ENCODE measurements at regions not wholly inside any gene's neighbourhood (a gene's known extent, or its start where the extent isn't known, plus 50 kb on each side); places are given as distances from the start of the nearest gene placed in this dataset.
"Not testable (repeated sequence)": the region's sequence is repeated elsewhere in the genome, so short reads cannot be mapped to it uniquely, and the experiment has no call there.

DNA sequence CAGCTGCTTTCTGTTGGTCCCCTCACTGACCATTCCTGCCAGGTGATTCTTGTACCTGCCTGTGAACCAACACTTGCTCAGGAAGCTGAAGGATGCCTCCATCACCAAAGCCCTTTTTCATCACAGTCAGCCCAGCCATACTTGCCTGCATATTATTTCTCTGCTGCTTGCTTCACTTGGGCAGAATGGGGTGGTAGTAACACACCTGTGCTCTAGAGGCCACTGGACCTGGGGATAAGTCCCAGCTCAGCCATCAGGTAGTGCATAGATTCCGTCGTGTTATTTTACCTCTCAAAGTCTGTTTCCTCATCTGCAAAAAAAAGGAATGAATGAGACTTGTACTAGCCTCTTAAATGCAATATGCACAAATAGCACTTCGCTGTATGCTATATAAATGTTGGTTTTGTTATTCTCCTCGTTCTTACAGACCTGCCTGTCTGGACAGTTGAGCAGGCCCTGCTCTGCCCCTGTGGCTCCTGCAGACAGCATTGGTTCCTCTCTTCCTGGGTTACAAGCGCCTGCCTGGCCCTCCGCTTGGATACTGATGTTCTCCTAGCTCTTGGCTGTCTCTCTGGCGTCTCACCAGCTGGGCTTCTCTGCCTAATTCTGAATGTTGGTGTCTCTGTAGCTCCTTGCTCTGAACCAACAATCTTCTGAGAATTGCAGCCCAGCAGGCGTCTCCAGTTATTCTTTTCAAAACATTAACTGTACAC lies 151.8 kb downstream of the UNC5CL start:
- DNase-seq (ENCODE audit: low read depth in 1 of 2, low spot score in 1 of 2) = no peak

GRCh38 chr6:40885139-40885774 lies 153.8 kb downstream of the UNC5CL start:
- no peak for DNase-seq (ENCODE audit: low read depth in 1 of 2, low spot score in 1 of 2)

- no peak for DNase-seq (ENCODE audit: low read depth in 1 of 2, low spot score in 1 of 2)
These were observed 156.6 kb downstream of the UNC5CL start for GRCh38 chr6:40882323-40882997.

DNA sequence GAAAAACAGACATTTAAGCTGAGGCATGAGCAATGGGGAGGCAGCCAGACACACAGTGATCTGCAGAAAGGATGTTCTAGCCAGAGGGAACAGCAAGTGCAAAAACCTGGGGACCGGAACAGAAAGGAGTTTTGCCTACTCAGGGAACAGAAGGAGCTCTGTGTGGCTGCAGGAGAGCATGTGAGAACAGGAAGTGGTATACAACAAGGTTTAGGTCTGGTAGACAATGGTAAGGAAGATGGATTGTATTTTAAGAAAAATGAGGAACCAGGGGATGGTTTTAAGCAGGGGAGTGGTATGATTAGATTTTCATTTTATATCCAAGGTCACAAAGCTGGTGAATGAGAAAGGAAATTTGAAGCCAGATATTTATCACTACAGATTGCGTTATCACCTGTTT lies 157.5 kb downstream of the UNC5CL start:
- DNase-seq (ENCODE audit: low read depth in 1 of 2, low spot score in 1 of 2) = no peak

- DNase-seq (ENCODE audit: low read depth in 1 of 2, low spot score in 1 of 2) = no peak
These were observed 158.1 kb downstream of the UNC5CL start for GRCh38 chr6:40880906-40881305.

DNA sequence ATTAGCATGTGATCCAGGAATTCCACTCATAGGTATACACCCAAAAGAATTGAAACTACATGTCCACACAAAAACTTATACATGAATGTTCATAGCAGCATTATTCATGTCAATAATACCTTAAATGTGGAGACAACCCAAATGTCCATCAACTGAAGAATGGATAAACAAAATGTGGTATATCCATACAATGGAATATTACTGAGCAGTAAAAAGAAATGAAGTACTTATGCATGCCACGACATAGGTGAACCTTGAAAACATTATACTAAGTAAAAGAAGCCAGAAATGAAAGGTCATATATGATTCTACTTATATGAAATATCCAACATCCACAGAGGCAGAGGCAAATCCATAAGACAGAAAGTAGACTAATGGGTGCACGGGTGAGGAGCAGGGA lies 159.9 kb downstream of the UNC5CL start:
- no peak for DNase-seq (ENCODE audit: low read depth in 1 of 2, low spot score in 1 of 2)

GRCh38 chr6:40877362-40877761 lies 161.7 kb downstream of the UNC5CL start:
- DNase-seq (ENCODE audit: low read depth in 1 of 2, low spot score in 1 of 2) = no peak

DNA sequence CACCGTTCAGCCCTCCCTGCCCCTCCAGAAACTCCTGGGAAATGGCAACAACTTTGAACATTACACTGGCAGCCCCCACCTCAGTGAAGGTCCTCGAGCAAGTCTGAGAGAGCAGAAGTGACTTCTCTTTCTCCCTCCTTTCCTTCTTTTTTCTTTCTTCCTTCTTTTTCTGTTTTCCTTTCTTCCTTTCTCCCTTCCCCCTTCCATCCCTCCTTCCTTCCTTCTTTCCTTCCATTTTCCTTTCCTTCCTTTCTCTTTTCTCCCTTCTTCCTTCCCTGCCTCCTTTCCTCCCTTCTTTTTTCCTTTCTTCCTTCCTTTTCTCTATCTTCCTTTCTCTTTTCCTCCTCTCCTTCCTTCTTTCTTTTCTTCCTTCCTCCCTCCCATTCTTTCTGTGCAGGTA lies 162.7 kb downstream of the UNC5CL start:
- DNase-seq (ENCODE audit: low read depth in 1 of 2, low spot score in 1 of 2) = no peak

- no peak for DNase-seq (ENCODE audit: low read depth in 1 of 2, low spot score in 1 of 2)
These were observed 164.5 kb downstream of the UNC5CL start for GRCh38 chr6:40874495-40874894.

DNA sequence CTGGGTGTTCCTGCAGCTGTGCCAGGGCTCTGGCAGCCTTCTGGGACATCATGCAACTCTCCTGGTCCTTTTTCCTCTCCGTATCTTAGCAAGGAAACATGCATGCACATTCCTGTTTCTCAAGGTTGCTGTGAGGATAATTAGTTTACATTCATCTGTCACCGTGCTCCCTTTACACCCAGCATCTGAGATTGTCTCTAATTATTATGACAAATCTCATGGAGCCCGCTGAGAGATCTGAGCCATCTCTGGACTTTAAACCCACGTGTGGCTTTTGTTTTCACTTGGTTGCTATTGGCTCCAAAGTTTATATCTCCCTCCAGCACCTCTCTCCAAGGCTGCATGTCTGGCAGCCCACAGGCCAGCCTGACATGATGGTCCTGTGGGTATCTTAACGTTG lies 167.6 kb downstream of the UNC5CL start:
- DNase-seq (ENCODE audit: low read depth in 1 of 2, low spot score in 1 of 2) = no peak

GRCh38 chr6:40868089-40868865 lies 170.7 kb downstream of the UNC5CL start:
- DNase-seq (ENCODE audit: low read depth in 1 of 2, low spot score in 1 of 2) = not testable (repeated sequence)

DNA sequence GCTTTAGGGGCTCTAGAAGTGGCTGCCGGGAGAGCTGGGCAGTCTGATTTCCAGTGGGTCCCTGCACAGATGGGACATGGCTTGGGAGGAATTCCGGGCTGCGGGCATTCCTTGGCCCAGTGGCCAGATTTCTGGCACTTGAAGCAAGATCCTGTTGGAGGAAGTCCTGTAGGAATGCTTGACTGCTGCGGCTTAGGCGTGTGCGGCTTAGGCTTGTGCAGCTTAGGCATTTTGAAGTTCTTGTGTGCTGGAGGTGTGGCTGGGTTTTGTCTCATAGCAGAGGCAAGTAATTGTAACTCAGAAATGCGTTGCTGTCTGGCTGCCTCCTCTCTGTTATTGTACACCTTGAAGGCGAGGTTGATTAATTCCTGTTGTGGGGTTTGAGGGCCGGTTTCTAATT lies 171.5 kb downstream of the UNC5CL start:
- DNase-seq (ENCODE audit: low read depth in 1 of 2, low spot score in 1 of 2) = not testable (repeated sequence)

GRCh38 chr6:40865259-40865658 lies 173.8 kb downstream of the UNC5CL start:
- DNase-seq (ENCODE audit: low read depth in 1 of 2, low spot score in 1 of 2) = not testable (repeated sequence)

GRCh38 chr6:40860443-40860842 lies 178.6 kb downstream of the UNC5CL start:
- no peak for DNase-seq (ENCODE audit: low read depth in 1 of 2, low spot score in 1 of 2)

GRCh38 chr6:40856271-40856670 lies 182.8 kb downstream of the UNC5CL start:
- no peak for DNase-seq (ENCODE audit: low read depth in 1 of 2, low spot score in 1 of 2)

DNA sequence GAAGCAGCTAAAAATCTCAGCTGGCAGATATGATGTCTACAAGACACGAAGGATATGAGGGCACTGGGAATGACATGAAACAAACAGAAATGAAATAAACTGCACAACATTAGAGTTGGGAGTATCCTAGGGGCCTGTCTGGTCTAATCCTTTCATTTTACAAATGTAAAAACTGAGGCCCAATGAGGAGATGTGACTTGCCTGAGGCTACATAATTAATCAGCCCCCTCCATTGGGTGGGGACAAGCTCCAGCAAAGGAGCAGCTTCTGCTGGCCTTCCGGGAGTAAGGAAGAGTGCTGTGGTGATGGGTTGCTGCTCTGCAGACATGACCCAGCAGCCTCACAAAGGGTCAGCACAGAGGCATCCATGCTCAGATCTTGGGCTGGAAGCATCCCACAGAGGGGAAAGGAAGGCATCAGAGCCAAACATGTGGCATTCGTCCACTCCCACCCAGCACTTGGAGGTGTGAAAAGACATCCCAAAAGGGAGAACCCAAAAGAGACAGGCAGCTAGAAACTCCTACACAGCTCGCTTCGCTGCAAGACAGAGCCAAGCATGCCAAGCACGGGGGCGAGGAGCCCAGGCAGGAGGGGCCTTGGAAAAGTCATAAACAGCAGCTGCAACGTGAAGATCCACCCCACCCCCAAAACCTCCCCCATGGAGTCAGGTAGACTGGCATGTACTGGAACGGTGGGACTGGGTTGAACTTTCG lies 183.7 kb downstream of the UNC5CL start:
- no peak for DNase-seq (ENCODE audit: low read depth in 1 of 2, low spot score in 1 of 2)

GRCh38 chr6:40854592-40854991 lies 184.4 kb downstream of the UNC5CL start:
- no peak for DNase-seq (ENCODE audit: low read depth in 1 of 2, low spot score in 1 of 2)

DNA sequence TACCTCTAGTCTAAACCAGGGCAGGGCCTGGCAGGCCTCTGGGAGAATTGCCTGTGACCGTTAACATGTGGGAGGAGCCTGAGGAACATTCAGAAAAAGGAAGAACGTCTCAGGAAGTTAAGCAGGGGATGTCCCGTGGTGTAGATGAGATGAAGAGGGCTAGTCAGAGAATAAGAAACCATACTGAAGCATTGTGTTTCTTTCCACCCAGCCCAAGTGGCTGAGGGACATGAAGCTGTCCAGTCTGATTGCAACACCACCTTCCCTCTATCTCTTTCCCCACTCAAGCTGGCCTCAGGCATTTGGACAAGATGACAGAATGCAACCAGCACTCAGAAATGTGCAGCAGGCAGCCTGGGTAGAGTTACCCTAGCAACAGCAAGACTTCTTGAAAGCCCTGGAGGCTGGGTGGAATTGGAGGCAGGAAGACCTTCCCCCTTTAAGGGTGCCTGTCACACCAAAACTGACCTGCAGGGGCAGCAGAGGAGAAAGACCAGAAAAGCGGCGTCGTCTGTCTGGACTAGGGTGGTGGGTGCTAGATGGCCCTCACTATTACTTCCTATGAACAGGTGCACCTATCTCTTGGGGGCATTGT lies 186.1 kb downstream of the UNC5CL start:
- no peak for DNase-seq (ENCODE audit: low read depth in 1 of 2, low spot score in 1 of 2)

DNA sequence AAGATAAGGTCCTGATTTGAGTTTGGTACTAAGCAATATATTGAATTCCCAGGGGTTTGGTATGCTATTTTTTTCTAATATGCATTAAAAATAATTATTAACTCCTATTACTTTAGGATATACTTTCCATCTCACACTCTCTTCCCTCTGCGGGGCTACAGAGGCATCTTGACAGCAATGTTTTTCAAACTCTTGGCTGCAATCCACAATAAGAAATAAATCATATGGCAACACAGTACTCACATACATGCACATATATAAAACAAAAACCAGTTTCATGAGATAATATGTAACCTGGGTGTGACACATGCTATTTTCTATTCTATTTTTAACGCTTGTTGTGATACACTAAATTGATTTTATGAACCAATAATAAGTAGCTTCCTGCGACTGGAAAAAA lies 189.5 kb downstream of the UNC5CL start:
- no peak for DNase-seq (ENCODE audit: low read depth in 1 of 2, low spot score in 1 of 2)

DNA sequence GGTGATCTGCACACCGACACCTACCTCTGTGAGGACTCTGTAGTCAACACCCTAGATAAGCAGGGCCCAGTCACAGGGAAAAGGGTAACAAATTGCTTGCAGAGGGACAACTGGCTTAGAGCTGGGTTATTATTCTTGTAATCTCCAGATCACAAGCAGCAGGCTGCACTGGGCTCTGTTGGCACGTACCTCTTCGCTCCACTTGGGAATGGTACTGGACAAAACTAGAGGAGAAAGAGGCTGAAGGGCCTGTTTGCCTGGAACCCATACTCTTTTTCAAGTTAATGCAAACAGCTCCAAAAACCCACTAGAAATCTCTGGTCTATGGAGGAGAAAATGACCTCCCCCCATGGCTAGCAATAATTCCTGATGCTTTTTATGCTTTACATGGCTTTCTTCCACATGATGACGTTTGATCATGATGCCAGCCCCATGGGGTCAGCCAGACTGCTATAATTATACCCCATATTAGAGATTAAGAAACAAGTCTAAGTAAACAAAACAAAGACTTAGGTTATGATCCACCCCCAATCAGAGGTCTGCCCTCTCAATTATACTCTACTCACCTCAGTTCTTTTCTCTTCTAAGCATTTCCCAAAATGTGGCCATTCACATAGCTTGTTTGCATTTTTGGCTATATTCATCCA lies 190.0 kb downstream of the UNC5CL start:
- DNase-seq (ENCODE audit: low read depth in 1 of 2, low spot score in 1 of 2) = no peak
